ENCODE measurements at regions not wholly inside any gene's neighbourhood (a gene's known extent, or its start where the extent isn't known, plus 50 kb on each side); places are given as distances from the start of the nearest gene placed in this dataset.
"Not testable (repeated sequence)": the region's sequence is repeated elsewhere in the genome, so short reads cannot be mapped to it uniquely, and the experiment has no call there.

GRCh38 chr22:26767351-26768155, 110.2 kb downstream of the MIAT start:
- in situ Hi-C loops (cut with HindIII; ENCODE audit: low pct_ligation_motif_present, low pct_unique_long_range_greater_than_20kb, low sequenced_read_pairs) = no loop called here
- DNase-seq = no peak

- in situ Hi-C loops (cut with HindIII; ENCODE audit: low pct_ligation_motif_present, low pct_unique_long_range_greater_than_20kb, low sequenced_read_pairs) = no loop called here
- no peak for DNase-seq
Observed at GRCh38 chr22:26768156-26768515, 110.7 kb downstream of the MIAT start.

GRCh38 chr22:26768952-26769351, 111.6 kb downstream of the MIAT start:
- in situ Hi-C loops (cut with HindIII; ENCODE audit: low pct_ligation_motif_present, low pct_unique_long_range_greater_than_20kb, low sequenced_read_pairs) = no loop called here
- no peak for DNase-seq

- in situ Hi-C loops (cut with HindIII; ENCODE audit: low pct_ligation_motif_present, low pct_unique_long_range_greater_than_20kb, low sequenced_read_pairs) = no loop called here
- no peak for DNase-seq
Observed at GRCh38 chr22:26769663-26770062, 112.3 kb downstream of the MIAT start.

GRCh38 chr22:26770624-26771023, 113.2 kb downstream of the MIAT start:
- no peak for DNase-seq
- in situ Hi-C loops (cut with HindIII; ENCODE audit: low pct_ligation_motif_present, low pct_unique_long_range_greater_than_20kb, low sequenced_read_pairs) = no loop called here

GRCh38 chr22:26773054-26773453, 115.7 kb downstream of the MIAT start:
- in situ Hi-C loops (cut with HindIII; ENCODE audit: low pct_ligation_motif_present, low pct_unique_long_range_greater_than_20kb, low sequenced_read_pairs) = not testable (repeated sequence)

GRCh38 chr22:26775394-26775793, 118.0 kb downstream of the MIAT start:
- in situ Hi-C loops (cut with HindIII; ENCODE audit: low pct_ligation_motif_present, low pct_unique_long_range_greater_than_20kb, low sequenced_read_pairs) = no loop called here
- DNase-seq = no peak

More at GRCh38 chr22:26773054-26773453, 115.7 kb downstream of the MIAT start:
- not testable (repeated sequence) for DNase-seq

GRCh38 chr22:26777156-26777801, 119.9 kb downstream of the MIAT start:
- DNase-seq = no peak
- in situ Hi-C loops (cut with HindIII; ENCODE audit: low pct_ligation_motif_present, low pct_unique_long_range_greater_than_20kb, low sequenced_read_pairs) = no loop called here

- no peak for DNase-seq
- in situ Hi-C loops (cut with HindIII; ENCODE audit: low pct_ligation_motif_present, low pct_unique_long_range_greater_than_20kb, low sequenced_read_pairs) = no loop called here
Observed at GRCh38 chr22:26778372-26778771, 121.0 kb downstream of the MIAT start.

- DNase-seq = no peak
- in situ Hi-C loops (cut with HindIII; ENCODE audit: low pct_ligation_motif_present, low pct_unique_long_range_greater_than_20kb, low sequenced_read_pairs) = no loop called here
Observed at GRCh38 chr22:26779108-26779507, 121.7 kb downstream of the MIAT start.

- in situ Hi-C loops (cut with HindIII; ENCODE audit: low pct_ligation_motif_present, low pct_unique_long_range_greater_than_20kb, low sequenced_read_pairs) = no loop called here
- no peak for DNase-seq
Observed at GRCh38 chr22:26779929-26780328, 122.5 kb downstream of the MIAT start.

- in situ Hi-C loops (cut with HindIII; ENCODE audit: low pct_ligation_motif_present, low pct_unique_long_range_greater_than_20kb, low sequenced_read_pairs) = no loop called here
Observed at GRCh38 chr22:26780521-26780920, 123.1 kb downstream of the MIAT start.

GRCh38 chr22:26781062-26781461, 123.7 kb downstream of the MIAT start:
- in situ Hi-C loops (cut with HindIII; ENCODE audit: low pct_ligation_motif_present, low pct_unique_long_range_greater_than_20kb, low sequenced_read_pairs) = no loop called here
- DNase-seq = no peak

More at GRCh38 chr22:26780521-26780920, 123.1 kb downstream of the MIAT start:
- DNase-seq = no peak

- in situ Hi-C loops (cut with HindIII; ENCODE audit: low pct_ligation_motif_present, low pct_unique_long_range_greater_than_20kb, low sequenced_read_pairs) = no loop called here
- DNase-seq = no peak
Observed at GRCh38 chr22:26781596-26781995, 124.2 kb downstream of the MIAT start.

- in situ Hi-C loops (cut with HindIII; ENCODE audit: low pct_ligation_motif_present, low pct_unique_long_range_greater_than_20kb, low sequenced_read_pairs) = no loop called here
- no peak for DNase-seq
Observed at GRCh38 chr22:26783885-26784284, 126.5 kb downstream of the MIAT start.

GRCh38 chr22:26784772-26785171, 127.4 kb downstream of the MIAT start:
- in situ Hi-C loops (cut with HindIII; ENCODE audit: low pct_ligation_motif_present, low pct_unique_long_range_greater_than_20kb, low sequenced_read_pairs) = no loop called here
- no peak for DNase-seq

- in situ Hi-C loops (cut with HindIII; ENCODE audit: low pct_ligation_motif_present, low pct_unique_long_range_greater_than_20kb, low sequenced_read_pairs) = no loop called here
- no peak for DNase-seq
Observed at GRCh38 chr22:26785932-26786331, 128.5 kb downstream of the MIAT start.

- in situ Hi-C loops (cut with HindIII; ENCODE audit: low pct_ligation_motif_present, low pct_unique_long_range_greater_than_20kb, low sequenced_read_pairs) = no loop called here
- DNase-seq = no peak
Observed at GRCh38 chr22:26786398-26786797, 129.0 kb downstream of the MIAT start.

GRCh38 chr22:26789951-26790350, 132.6 kb downstream of the MIAT start:
- no peak for DNase-seq
- in situ Hi-C loops (cut with HindIII; ENCODE audit: low pct_ligation_motif_present, low pct_unique_long_range_greater_than_20kb, low sequenced_read_pairs) = no loop called here

- no peak for DNase-seq
- in situ Hi-C loops (cut with HindIII; ENCODE audit: low pct_ligation_motif_present, low pct_unique_long_range_greater_than_20kb, low sequenced_read_pairs) = no loop called here
Observed at GRCh38 chr22:26792522-26792921, 135.1 kb downstream of the MIAT start.

Data from ACHN (cell line).